ENCODE measurements at regions not wholly inside any gene's neighbourhood (a gene's known extent, or its start where the extent isn't known, plus 50 kb on each side); places are given as distances from the start of the nearest gene placed in this dataset.

DNA sequence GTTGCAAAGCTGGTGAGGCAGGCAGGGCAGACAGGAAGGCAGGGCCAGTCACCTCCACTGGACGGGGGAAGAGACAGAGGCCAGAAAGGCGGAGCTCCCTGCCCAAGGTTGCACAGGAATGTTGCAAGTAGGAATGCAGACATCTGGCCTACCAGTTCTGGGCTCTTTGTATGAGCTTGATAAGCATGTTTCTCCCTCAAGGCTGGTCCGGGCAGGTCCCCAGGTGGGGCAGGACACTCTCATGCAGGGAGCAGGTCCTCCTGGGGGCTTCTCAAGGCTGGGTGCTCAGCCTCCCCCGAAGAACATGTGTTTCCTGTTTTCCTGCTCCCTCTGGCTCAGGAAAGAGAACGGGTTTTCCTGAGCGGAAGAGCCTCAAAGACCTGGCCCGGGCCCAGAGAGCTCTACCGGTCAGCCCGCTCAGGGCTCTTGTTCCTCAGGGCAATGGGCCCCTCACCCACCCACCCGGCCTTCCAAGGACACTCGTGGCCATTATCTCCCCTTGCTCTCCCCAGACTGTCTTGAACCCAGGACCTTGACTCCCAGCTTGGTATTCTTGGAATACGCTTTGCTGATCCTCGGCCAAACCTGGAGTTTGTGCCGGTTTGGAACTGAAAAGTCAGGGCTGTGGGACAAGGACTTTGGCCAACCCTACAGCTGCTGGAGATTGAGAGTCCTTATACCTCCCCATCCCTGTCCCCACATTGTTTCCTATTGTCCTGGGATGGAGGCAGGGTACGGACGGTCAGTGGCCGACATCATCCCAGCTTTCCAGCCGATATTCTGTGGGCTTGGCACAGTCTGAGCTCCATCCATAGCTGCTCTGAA lies 87.7 kb upstream of the HAAO start:
- POLR2A ChIA-PET: interaction anchor here (0.6 to 1.2 kb wide), 9 partner anchors 17 to 347 kb away, joined by 3 to 6 read pairs (median 3); partner anchors contain the start of gene ZFP36L2
- no peaks in the 10 kb centered on the region for H3K27me3 ChIP-seq (ENCODE audit: control insufficient read depth in 2 of 2, insufficient read depth in 2 of 2, low read length in 2 of 2)
- H3K4me2 ChIP-seq (ENCODE audit: insufficient read depth, low read length): peak overlapping the region; percentile 51
- TF ChIP-seq GATA2 (IDR thresholded peaks at IDR 0.05; ENCODE audit: insufficient read depth, insufficient read length, low read depth, low read length) (peak; percentile 34), FOS (IDR thresholded peaks at IDR 0.05; ENCODE audit: borderline replicate concordance, insufficient read depth, low read length) (no peak), MYC (IDR thresholded peaks at IDR 0.05; ENCODE audit: low read depth, low read length) (peak; percentile 2), EZH2 (IDR thresholded peaks at IDR 0.05; ENCODE audit: borderline replicate concordance, low read depth, low read length, severe bottlenecking) (no peak), POLR2AphosphoS5 (IDR thresholded peaks at IDR 0.05; ENCODE audit: insufficient read depth, low read depth, low read length) (peak; percentile 93), POLR2A (IDR thresholded peaks at IDR 0.05; ENCODE audit: low read depth, low read length) (peak; percentile 73)
- TF ChIP-seq, protein P1, sequence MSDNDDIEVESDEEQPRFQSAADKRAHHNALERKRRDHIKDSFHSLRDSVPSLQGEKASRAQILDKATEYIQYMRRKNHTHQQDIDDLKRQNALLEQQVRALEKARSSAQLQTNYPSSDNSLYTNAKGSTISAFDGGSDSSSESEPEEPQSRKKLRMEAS (IDR thresholded peaks at IDR 0.05; ENCODE audit: insufficient read depth, insufficient read length): peak; percentile 44
- TF ChIP-seq, protein P2, sequence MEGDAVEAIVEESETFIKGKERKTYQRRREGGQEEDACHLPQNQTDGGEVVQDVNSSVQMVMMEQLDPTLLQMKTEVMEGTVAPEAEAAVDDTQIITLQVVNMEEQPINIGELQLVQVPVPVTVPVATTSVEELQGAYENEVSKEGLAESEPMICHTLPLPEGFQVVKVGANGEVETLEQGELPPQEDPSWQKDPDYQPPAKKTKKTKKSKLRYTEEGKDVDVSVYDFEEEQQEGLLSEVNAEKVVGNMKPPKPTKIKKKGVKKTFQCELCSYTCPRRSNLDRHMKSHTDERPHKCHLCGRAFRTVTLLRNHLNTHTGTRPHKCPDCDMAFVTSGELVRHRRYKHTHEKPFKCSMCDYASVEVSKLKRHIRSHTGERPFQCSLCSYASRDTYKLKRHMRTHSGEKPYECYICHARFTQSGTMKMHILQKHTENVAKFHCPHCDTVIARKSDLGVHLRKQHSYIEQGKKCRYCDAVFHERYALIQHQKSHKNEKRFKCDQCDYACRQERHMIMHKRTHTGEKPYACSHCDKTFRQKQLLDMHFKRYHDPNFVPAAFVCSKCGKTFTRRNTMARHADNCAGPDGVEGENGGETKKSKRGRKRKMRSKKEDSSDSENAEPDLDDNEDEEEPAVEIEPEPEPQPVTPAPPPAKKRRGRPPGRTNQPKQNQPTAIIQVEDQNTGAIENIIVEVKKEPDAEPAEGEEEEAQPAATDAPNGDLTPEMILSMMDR (IDR thresholded peaks at IDR 0.05; ENCODE audit: extremely low read depth in 1 of 2, insufficient read depth in 1 of 2, low read depth in 1 of 2, low read length in 2 of 2): no peak
- dilution Hi-C loops (cut with MboI; ENCODE audit: extremely low pct_ligation_motif_present, low sequenced_read_pairs): no loop called here
- no peaks in the 10 kb centered on the region for H4K20me1 ChIP-seq (replicated peaks; ENCODE audit: control insufficient read depth, extremely low read depth, insufficient read depth, low read length)
- no peaks in the 10 kb centered on the region for H3K9me1 ChIP-seq (replicated peaks; ENCODE audit: control insufficient read depth, extremely low read depth, insufficient read depth, low read length)
- no peaks in the 10 kb centered on the region for H3K79me2 ChIP-seq (ENCODE audit: control insufficient read depth, insufficient read depth, low read length)
- no peaks in the 10 kb centered on the region for H3K9me3 ChIP-seq (replicated peaks; ENCODE audit: control insufficient read depth, insufficient read depth, low read length)
- H3K4me3 ChIP-seq (replicated peaks in 1 of 3; ENCODE audit: insufficient read depth in 1 of 3, low read depth in 1 of 3, low read length in 3 of 3): no peak overlapping the region
- CTCF ChIA-PET: interaction anchor here (0.7 to 2.7 kb wide), 16 partner anchors 17 to 601 kb away, joined by 3 to 20 read pairs (median 4); no protein-coding TSS in a partner anchor
- H2AFZ ChIP-seq (ENCODE audit: low read depth, low read length): peak overlapping the region; percentile 58
- FAIRE-seq (peak; percentile 92), DNase-seq (ENCODE audit: low read depth, low spot score) (peak; percentile 95)
- H3K36me3 ChIP-seq (ENCODE audit: control insufficient read depth in 2 of 2, extremely low read depth in 1 of 2, insufficient read depth in 2 of 2, low read length in 2 of 2): no peaks in the 10 kb centered on the region
- BruUV-seq (replicated peaks): no TSS peak
- intact Hi-C loops (cut with micrococcal nuclease): loop anchor here (1.0 to 2.0 kb wide), 5 partner anchors 17 to 71 kb away; no protein-coding TSS in a partner anchor
- H3K9ac ChIP-seq (replicated peaks; ENCODE audit: extremely low read depth, insufficient read depth, low read length): peak overlapping the region; percentile 35
- peaks cover 51% of the 10 kb centered on the region for H3K4me1 ChIP-seq (ENCODE audit: control insufficient read depth, extremely low read depth, insufficient read depth, low read length)
- peak overlapping the region; percentile 72 for H3K27ac ChIP-seq (ENCODE audit: insufficient read depth, low read depth, low read length)

Measured in endothelial cell of umbilical vein (primary cell).